ENCODE measurements at regions not wholly inside any gene's neighbourhood (a gene's known extent, or its start where the extent isn't known, plus 50 kb on each side); places are given as distances from the start of the nearest gene placed in this dataset.

GRCh38 chr11:113596658-113597057 is 109.5 kb downstream of the TMPRSS5 start:
- TF ChIP-seq GATA3 (IDR thresholded peaks at IDR 0.05; ENCODE audit: low read depth, low read length) (no peak), GATA2 (IDR thresholded peaks at IDR 0.05; ENCODE audit: low read depth, low read length) (no peak)

Data from SH-SY5Y (cell line).